Osteocyte (in vitro differentiated cells): ENCODE measurements at regions not wholly inside any gene's neighbourhood (a gene's known extent, or its start where the extent isn't known, plus 50 kb on each side); places are given as distances from the start of the nearest gene placed in this dataset.

Source experiments
- DNase-seq: peaks from one replicate; pipeline ENCODE4 v3.0.0; 2021; ENCODE audit warnings: mixed read lengths; ENCODE audit not compliant: unreplicated experiment; ENCODE audit errors: extremely low spot score
- H3K27ac Mint-ChIP-seq: one replicate; pipeline ENCODE4 v1.8.0; 2021; ENCODE audit warnings: mild to moderate bottlenecking, mixed read lengths; ENCODE audit not compliant: unreplicated experiment
- H3K27me3 Mint-ChIP-seq: one replicate; pipeline ENCODE4 v1.8.0; 2021; ENCODE audit warnings: mixed read lengths; ENCODE audit not compliant: unreplicated experiment
- H3K36me3 Mint-ChIP-seq: one replicate; pipeline ENCODE4 v1.8.0; 2021; ENCODE audit warnings: mixed read lengths; ENCODE audit not compliant: unreplicated experiment
- H3K4me1 Mint-ChIP-seq: one replicate; pipeline ENCODE4 v1.8.0; 2021; ENCODE audit warnings: mixed read lengths; ENCODE audit not compliant: unreplicated experiment
- H3K4me3 Mint-ChIP-seq: one replicate; pipeline ENCODE4 v1.8.0; 2021; ENCODE audit warnings: mild to moderate bottlenecking, moderate library complexity, mixed read lengths; ENCODE audit not compliant: unreplicated experiment
- H3K9me3 Mint-ChIP-seq: one replicate; pipeline ENCODE4 v1.8.0; 2021; ENCODE audit warnings: mixed read lengths; ENCODE audit not compliant: unreplicated experiment
- CTCF ChIP-seq: fragments of 200-600 bp; sonication (generic); IDR thresholded peaks from 2 replicates; pipeline ENCODE4 v1.5.0; 2021; ENCODE audit warnings: antibody characterized with exemption, mild to moderate bottlenecking, moderate library complexity

- no peak for TF ChIP-seq CTCF
- H3K9me3 Mint-ChIP-seq, result no peaks in the 10 kb centered on the region
- no peak overlapping the region for H3K4me3 Mint-ChIP-seq
- H3K36me3 Mint-ChIP-seq, result no peaks in the 10 kb centered on the region
- no peak for DNase-seq
- H3K4me1 Mint-ChIP-seq, result peaks cover 13% of the 10 kb centered on the region
- no peak overlapping the region for H3K27ac Mint-ChIP-seq
- H3K27me3 Mint-ChIP-seq, result no peaks in the 10 kb centered on the region
Measured at GRCh38 chr12:63079791-63080502, 71.1 kb downstream of the AVPR1A start.

GRCh38 chr12:63078906-63079305, 72.1 kb downstream of the AVPR1A start:
- TF ChIP-seq CTCF, result no peak
- no peaks in the 10 kb centered on the region for H3K9me3 Mint-ChIP-seq
- no peak for DNase-seq
- no peaks in the 10 kb centered on the region for H3K27me3 Mint-ChIP-seq
- peaks cover 13% of the 10 kb centered on the region for H3K4me1 Mint-ChIP-seq
- no peak overlapping the region for H3K27ac Mint-ChIP-seq
- no peaks in the 10 kb centered on the region for H3K36me3 Mint-ChIP-seq
- no peak overlapping the region for H3K4me3 Mint-ChIP-seq

GRCh38 chr12:63075376-63076060, 75.5 kb downstream of the AVPR1A start:
- Mint-ChIP-seq H3K4me1 (peaks cover 10% of the 10 kb centered on the region), H3K9me3 (no peaks in the 10 kb centered on the region), H3K4me3 (no peak overlapping the region)

GRCh38 chr12:63070709-63071108, 80.3 kb downstream of the AVPR1A start:
- H3K27me3 Mint-ChIP-seq, result no peaks in the 10 kb centered on the region
- H3K9me3 Mint-ChIP-seq, result no peaks in the 10 kb centered on the region
- DNase-seq, result no peak
- no peak overlapping the region for H3K27ac Mint-ChIP-seq
- H3K4me3 Mint-ChIP-seq, result no peak overlapping the region
- peaks cover 12% of the 10 kb centered on the region for H3K4me1 Mint-ChIP-seq
- H3K36me3 Mint-ChIP-seq, result no peaks in the 10 kb centered on the region
- TF ChIP-seq CTCF, result no peak

More at GRCh38 chr12:63075376-63076060, 75.5 kb downstream of the AVPR1A start:
- H3K27me3 Mint-ChIP-seq, result no peaks in the 10 kb centered on the region
- no peak overlapping the region for H3K27ac Mint-ChIP-seq
- no peak for TF ChIP-seq CTCF
- no peaks in the 10 kb centered on the region for H3K36me3 Mint-ChIP-seq
- DNase-seq, result no peak

GRCh38 chr12:63069860-63070617, 81.0 kb downstream of the AVPR1A start:
- Mint-ChIP-seq H3K36me3 (no peaks in the 10 kb centered on the region), H3K4me1 (peaks cover 12% of the 10 kb centered on the region), H3K27ac (no peak overlapping the region), H3K9me3 (no peaks in the 10 kb centered on the region), H3K4me3 (no peak overlapping the region), H3K27me3 (no peaks in the 10 kb centered on the region)
- no peak for TF ChIP-seq CTCF
- DNase-seq, result no peak
